Right ventricle myocardium inferior (tissue), 1 donor: ENCODE measurements at regions not wholly inside any gene's neighbourhood (a gene's known extent, or its start where the extent isn't known, plus 50 kb on each side); places are given as distances from the start of the nearest gene placed in this dataset.

Experiments used
- ATAC-seq: fragments of 200-7000 bp; cut with Tn5 transposase; one replicate; pipeline ENCODE4 v1.9.1; 2020; ENCODE audit warnings: mild to moderate bottlenecking, moderate library complexity
- DNase-seq: peaks from one replicate; pipeline ENCODE4 v3.0.0; 2021; ENCODE audit errors: missing footprints
- intact Hi-C: fragments of 100-400 bp; cut with DNase I; formaldehyde crosslinking; loops from one replicate; pipeline ENCODE4 v1.11.0; 2022
- donor health status: DM: no; HTN: yes; CAD: no; lungs with severe emphysema.

- ATAC-seq = no peak
- no peak for DNase-seq
- intact Hi-C loops = no loop called here
Measured at GRCh38 chr18:39513186-39513585, 1947.6 kb upstream of the CELF4 start.

GRCh38 chr18:39506581-39507330, 1941.2 kb upstream of the CELF4 start:
- no peak for DNase-seq
- intact Hi-C loops = no loop called here
- no peak for ATAC-seq

GRCh38 chr18:39500306-39500705, 1934.7 kb upstream of the CELF4 start:
- no peak for ATAC-seq
- intact Hi-C loops = no loop called here
- DNase-seq = no peak

DNA sequence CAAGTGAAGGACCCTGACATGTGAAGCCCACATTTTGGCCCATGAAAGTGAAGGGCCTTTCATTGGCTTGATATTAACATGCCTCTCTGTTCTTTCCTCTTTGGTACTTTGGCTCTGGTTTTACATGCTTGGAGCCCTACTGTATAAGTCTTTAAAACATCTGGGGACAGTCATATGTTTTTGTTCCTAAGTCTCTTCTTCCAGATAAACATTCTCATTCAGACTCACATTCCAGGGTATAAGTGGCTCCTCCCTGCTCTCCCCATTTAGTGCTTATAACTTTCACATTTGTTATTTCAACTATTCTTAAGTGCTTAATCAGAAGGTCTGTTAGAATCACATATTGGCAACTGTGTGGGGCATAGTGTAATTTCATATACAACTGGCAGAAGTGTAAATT, 1932.2 kb upstream of the CELF4 start:
- intact Hi-C loops = no loop called here
- no peak for DNase-seq
- ATAC-seq = no peak

DNA sequence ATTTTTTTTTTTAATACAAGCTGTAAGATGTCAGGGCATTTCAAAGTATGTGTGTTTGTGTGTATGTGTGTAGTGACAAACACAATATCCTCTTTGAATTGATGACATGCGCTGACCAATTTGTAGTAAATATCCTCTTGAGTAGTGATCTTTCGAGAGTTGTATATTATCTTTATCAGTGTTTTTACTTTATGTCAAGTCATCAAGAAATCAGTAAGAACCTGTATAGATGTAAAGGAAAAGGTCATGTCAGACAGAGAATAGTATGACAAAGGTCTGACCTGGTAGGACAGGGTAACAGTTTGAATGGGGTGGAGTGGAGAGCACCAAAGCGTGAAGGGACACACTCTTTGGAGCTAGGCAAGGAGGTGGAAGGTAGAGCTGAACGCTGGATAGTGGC, 1931.4 kb upstream of the CELF4 start:
- ATAC-seq (no peak), DNase-seq (no peak)
- intact Hi-C loops = no loop called here

DNA sequence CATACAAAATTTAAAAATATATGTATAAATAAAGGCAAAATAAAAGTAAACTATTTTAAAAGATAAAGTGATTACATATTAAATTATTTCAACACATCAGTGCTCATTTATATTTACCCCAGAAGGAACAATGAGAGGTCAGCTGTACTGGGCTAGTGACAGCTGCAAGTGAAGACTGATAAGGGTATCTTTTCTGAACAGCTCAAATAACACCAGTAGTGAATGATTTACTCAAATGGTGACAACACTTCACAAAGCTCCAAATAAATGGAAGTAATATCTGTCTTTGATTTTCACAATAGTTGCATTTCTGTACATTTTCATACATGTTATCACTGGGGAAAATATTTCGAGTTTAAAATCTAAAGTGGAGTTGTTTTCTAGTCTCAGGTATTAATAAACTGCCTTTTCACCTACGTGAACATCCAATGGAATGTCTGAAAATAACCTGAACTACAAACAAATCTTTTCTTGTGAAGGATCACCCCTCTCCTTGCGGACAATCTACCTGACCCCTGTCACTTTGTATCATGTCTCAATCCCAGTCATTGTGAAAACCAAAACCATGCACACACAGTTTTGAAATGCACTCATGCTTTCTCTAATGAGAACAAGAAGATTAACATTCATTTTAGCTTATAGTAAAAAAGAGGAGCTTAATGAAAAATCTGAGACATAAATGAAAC, 1928.8 kb upstream of the CELF4 start:
- no peak for ATAC-seq
- intact Hi-C loops = no loop called here
- no peak for DNase-seq

DNA sequence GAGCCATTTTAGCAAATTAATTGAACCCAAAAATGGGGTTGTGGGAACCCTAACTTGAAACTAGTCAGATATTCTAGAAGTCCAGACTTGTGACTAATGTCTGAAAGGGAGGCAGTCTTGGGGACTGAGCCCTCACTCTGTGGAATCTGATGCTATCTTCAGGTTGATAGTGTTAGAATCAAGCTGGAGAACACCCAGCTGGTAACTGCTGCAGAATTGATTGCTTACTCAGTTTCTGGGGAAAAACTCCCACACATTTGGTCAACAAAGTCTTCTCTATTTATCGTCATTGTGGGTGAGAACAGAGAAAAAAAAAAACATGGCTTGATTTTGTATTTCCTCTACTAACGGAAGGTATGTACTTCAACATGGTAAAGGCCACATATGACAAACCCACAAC, 1925.8 kb upstream of the CELF4 start:
- DNase-seq (no peak), ATAC-seq (no peak)
- intact Hi-C loops = no loop called here

DNA sequence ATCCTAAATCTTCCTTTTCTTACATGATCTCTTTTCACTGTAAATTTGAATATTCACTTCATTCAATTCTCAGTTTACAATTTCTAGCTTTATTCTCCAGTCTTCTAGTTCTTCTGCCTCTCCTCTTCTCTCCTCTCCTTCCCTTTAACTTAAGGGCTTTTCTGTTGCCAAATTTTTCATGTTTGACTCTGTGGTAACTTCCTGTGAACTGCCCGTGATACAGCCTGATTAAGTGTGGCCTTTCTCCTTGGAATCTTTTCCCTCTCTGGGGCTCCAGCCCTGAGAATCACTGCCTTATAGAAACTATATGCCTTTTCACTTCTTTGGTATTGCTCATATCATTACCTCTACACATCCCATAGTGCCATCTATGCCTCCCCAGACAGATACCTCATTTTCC, 1923.8 kb upstream of the CELF4 start:
- intact Hi-C loops = no loop called here
- ATAC-seq (no peak), DNase-seq (no peak)

GRCh38 chr18:39487932-39488331, 1922.3 kb upstream of the CELF4 start:
- ATAC-seq = no peak
- DNase-seq = no peak
- intact Hi-C loops = no loop called here

DNA sequence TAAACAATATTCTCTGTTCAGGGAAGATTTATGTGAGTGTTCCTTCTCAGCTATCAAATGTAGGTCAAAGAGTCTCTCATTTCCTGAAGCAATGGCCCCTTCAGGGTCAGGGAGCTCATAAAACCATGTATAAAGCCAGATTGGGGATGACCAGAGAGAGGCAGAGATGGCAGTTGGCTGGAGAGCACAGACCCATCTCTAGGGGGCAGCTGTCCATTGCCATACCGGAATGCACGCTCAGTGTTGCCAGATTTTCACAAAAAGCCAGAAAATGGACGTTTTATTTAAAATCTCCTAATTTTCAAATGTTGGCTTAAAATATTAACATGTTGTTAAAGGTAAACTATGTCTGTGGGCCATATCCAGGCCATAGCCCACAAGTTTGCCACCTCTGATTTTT, 1920.7 kb upstream of the CELF4 start:
- intact Hi-C loops = no loop called here
- DNase-seq = no peak

GRCh38 chr18:39485696-39486095, 1920.1 kb upstream of the CELF4 start:
- no peak for DNase-seq
- intact Hi-C loops = no loop called here
- ATAC-seq = no peak

More for the DNA sequence above, 1920.7 kb upstream of the CELF4 start:
- ATAC-seq = no peak

GRCh38 chr18:39481281-39481680, 1915.7 kb upstream of the CELF4 start:
- no peak for ATAC-seq
- intact Hi-C loops = no loop called here
- DNase-seq = no peak

DNA sequence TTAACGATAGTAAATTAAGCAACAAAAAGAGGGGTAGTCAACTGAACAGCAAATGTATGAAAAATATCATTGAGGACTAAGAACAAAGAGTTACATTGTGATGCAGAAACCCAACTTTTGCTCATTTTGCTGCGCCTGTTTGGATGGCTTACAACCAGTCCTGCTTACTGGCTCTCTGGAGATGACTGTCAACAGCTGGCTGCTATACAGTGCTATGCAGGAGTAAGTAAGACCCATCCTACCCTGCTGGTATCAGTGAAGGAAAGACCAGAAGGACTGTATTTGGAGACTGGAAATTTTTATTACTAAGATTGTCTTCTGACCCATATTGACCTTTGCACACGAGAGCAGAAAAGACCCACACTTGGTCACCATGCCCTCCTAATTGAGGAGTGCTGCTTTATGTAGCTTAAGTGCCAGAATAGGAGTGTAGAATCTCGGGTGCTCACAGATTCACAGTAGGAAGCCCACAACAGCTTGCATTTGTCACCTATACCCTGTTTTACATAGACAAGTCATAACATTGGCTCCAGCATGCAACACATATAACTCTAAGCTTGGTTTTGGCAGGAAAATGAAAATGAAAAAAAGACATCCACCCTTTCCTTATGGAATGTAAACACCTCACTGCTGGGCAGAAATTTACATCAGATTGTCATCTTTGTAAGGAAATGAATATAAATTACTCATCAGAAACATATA, 1915.0 kb upstream of the CELF4 start:
- ATAC-seq = no peak

GRCh38 chr18:39464006-39464405, 1898.4 kb upstream of the CELF4 start:
- no peak for DNase-seq
- intact Hi-C loops = no loop called here
- no peak for ATAC-seq

More for the DNA sequence above, 1915.0 kb upstream of the CELF4 start:
- intact Hi-C loops = no loop called here
- DNase-seq = no peak

- no peak for ATAC-seq
- intact Hi-C loops = no loop called here
- no peak for DNase-seq
Measured at GRCh38 chr18:39462436-39462835, 1896.8 kb upstream of the CELF4 start.

GRCh38 chr18:39460136-39460535, 1894.5 kb upstream of the CELF4 start:
- ATAC-seq (no peak), DNase-seq (no peak)
- intact Hi-C loops = no loop called here

- intact Hi-C loops = no loop called here
- no peak for ATAC-seq
- no peak for DNase-seq
Measured at GRCh38 chr18:39455285-39455684, 1889.7 kb upstream of the CELF4 start.

DNA sequence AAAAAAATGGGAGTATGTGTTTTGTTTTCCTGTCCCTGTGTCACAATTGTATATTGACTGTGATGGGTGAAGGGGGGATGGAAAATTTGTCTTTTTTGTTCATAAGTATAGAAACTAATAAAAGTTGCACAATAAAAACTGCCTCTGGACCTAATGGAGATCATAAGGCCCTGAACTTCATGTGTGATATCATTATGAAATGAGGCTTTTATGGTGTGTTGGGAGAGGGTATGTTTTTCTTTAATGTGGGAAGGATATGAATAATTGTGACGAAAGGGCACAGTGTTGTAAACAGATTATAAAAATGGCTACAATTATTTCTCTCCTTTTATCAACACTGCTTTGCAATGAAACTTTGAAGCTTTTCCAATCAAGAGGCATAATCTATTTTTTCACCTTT, 1889.3 kb upstream of the CELF4 start:
- DNase-seq (no peak), ATAC-seq (no peak)
- intact Hi-C loops = no loop called here

GRCh38 chr18:39453882-39454281, 1888.3 kb upstream of the CELF4 start:
- ATAC-seq (peak; percentile 64), DNase-seq (no peak)
- intact Hi-C loops = no loop called here

GRCh38 chr18:39453356-39453755, 1887.8 kb upstream of the CELF4 start:
- no peak for ATAC-seq
- DNase-seq = no peak
- intact Hi-C loops = no loop called here
